HG03139 (cell line): ENCODE measurements at regions not wholly inside any gene's neighbourhood (a gene's known extent, or its start where the extent isn't known, plus 50 kb on each side); places are given as distances from the start of the nearest gene placed in this dataset.
"Not testable (repeated sequence)": the region's sequence is repeated elsewhere in the genome, so short reads cannot be mapped to it uniquely, and the experiment has no call there.

Source experiments
- ATAC-seq: cut with Tn5 transposase; IDR thresholded peaks from one replicate; pipeline ENCODE4 v1.9.1; 2021; ENCODE audit not compliant: unreplicated experiment

- no peak for ATAC-seq
Observed at GRCh38 chr17:70320673-70321345, 151.5 kb downstream of the KCNJ2 start.

- ATAC-seq, result no peak
Observed at GRCh38 chr17:70321352-70321751, 152.0 kb downstream of the KCNJ2 start.

- no peak for ATAC-seq
Observed at GRCh38 chr17:70323269-70323668, 153.9 kb downstream of the KCNJ2 start.

- ATAC-seq, result no peak
Observed at GRCh38 chr17:70324031-70324430, 154.7 kb downstream of the KCNJ2 start.

GRCh38 chr17:70327279-70327678 lies 157.9 kb downstream of the KCNJ2 start:
- ATAC-seq, result no peak

GRCh38 chr17:70327723-70328122 lies 158.4 kb downstream of the KCNJ2 start:
- ATAC-seq, result no peak

- no peak for ATAC-seq
Observed at GRCh38 chr17:70329721-70330120, 160.4 kb downstream of the KCNJ2 start.

GRCh38 chr17:70331066-70331465 lies 161.7 kb downstream of the KCNJ2 start:
- not testable (repeated sequence) for ATAC-seq

GRCh38 chr17:70332356-70333210 lies 163.3 kb downstream of the KCNJ2 start:
- no peak for ATAC-seq

- ATAC-seq, result no peak
Observed at GRCh38 chr17:70336411-70336810, 167.1 kb downstream of the KCNJ2 start.

GRCh38 chr17:70338946-70339354 lies 169.6 kb downstream of the KCNJ2 start:
- ATAC-seq, result no peak

- ATAC-seq, result no peak
Observed at GRCh38 chr17:70343114-70343513, 173.8 kb downstream of the KCNJ2 start.

- ATAC-seq, result no peak
Observed at GRCh38 chr17:70344386-70345060, 175.2 kb downstream of the KCNJ2 start.

GRCh38 chr17:70345061-70345460 lies 175.7 kb downstream of the KCNJ2 start:
- ATAC-seq, result no peak

- no peak for ATAC-seq
Observed at GRCh38 chr17:70352834-70353233, 183.5 kb downstream of the KCNJ2 start.

GRCh38 chr17:70353408-70354092 lies 184.2 kb downstream of the KCNJ2 start:
- peak; percentile 85 for ATAC-seq

- ATAC-seq, result no peak
Observed at GRCh38 chr17:70355185-70355584, 185.9 kb downstream of the KCNJ2 start.

GRCh38 chr17:70357190-70357589 lies 187.9 kb downstream of the KCNJ2 start:
- no peak for ATAC-seq

- ATAC-seq, result peak; percentile 92
Observed at GRCh38 chr17:70365091-70365583, 195.8 kb downstream of the KCNJ2 start.

GRCh38 chr17:70366386-70366785 lies 197.1 kb downstream of the KCNJ2 start:
- no peak for ATAC-seq

- no peak for ATAC-seq
Observed at GRCh38 chr17:70368011-70368410, 198.7 kb downstream of the KCNJ2 start.
